H1 (cell line): ENCODE measurements at regions not wholly inside any gene's neighbourhood (a gene's known extent, or its start where the extent isn't known, plus 50 kb on each side); places are given as distances from the start of the nearest gene placed in this dataset.

ENCODE experiments used
- CTCF ChIA-PET: fragments of 300-600 bp; sonication (Branson Sonifier 250); formaldehyde crosslinking; loops from one replicate; lab custom pipeline; 2021; ENCODE audit not compliant: partially characterized antibody; lab: Charles Lee
- POLR2A ChIA-PET: fragments of 300-600 bp; sonication (Branson Sonifier 250); formaldehyde crosslinking; loops from one replicate; lab custom pipeline; 2021; ENCODE audit warnings: inconsistent platforms; ENCODE audit not compliant: partially characterized antibody; lab: Charles Lee
- DNase-seq, 2 experiments: peaks; one replicate each; pipeline versions ENCODE4 v3.0.0 to v3.0.0-alpha.2; 2010 to 2022; ENCODE audit warnings: low spot score in 2 of 2, low read depth in 1 of 2, mixed read lengths in 1 of 2
- FAIRE-seq: peaks from 2 replicates; lab custom pipeline; 2011; peaks lifted over from hg19 to GRCh38; lab: Jason Lieb, UNC
- H2AFZ ChIP-seq: 2 replicates; pipeline ENCODE4 v1.8.1; 2012; ENCODE audit warnings: low read length, inconsistent platforms
- H2AK5ac ChIP-seq: 2 replicates; pipeline ENCODE4 v1.6.1; 2013; ENCODE audit warnings: low read depth, low read length
- H2BK120ac ChIP-seq: replicated peaks from 2 replicates; pipeline ENCODE3; 2013; ENCODE audit warnings: low read depth, low read length, inconsistent platforms
- H2BK12ac ChIP-seq: 2 replicates; pipeline ENCODE4 v1.6.1; 2013; ENCODE audit warnings: low read depth, low read length
- H2BK15ac ChIP-seq: 2 replicates; pipeline ENCODE4 v1.6.1; 2013; ENCODE audit warnings: low read length
- H2BK20ac ChIP-seq: 2 replicates; pipeline ENCODE4 v1.6.1; 2013; ENCODE audit warnings: low read length
- H2BK5ac ChIP-seq: 2 replicates; pipeline ENCODE4 v1.6.1; 2013; ENCODE audit warnings: low read depth, low read length
- H3K14ac ChIP-seq: 2 replicates; pipeline ENCODE4 v1.6.1; 2013; ENCODE audit warnings: inconsistent platforms; ENCODE audit not compliant: insufficient read length
- H3K18ac ChIP-seq: 2 replicates; pipeline ENCODE4 v1.6.1; 2013; ENCODE audit warnings: low read length; ENCODE audit errors: extremely low read depth
- H3K23ac ChIP-seq: 2 replicates; pipeline ENCODE4 v1.6.1; 2013; ENCODE audit warnings: inconsistent platforms; ENCODE audit not compliant: insufficient read length
- H3K23me2 ChIP-seq: 2 replicates; pipeline ENCODE4 v1.6.1; 2013; ENCODE audit warnings: low read depth, low read length
- H3K27ac ChIP-seq: 2 replicates; pipeline ENCODE4 v1.6.1; 2011; ENCODE audit warnings: low read depth, low read length, inconsistent platforms
- H3K27me3 ChIP-seq, 4 experiments: replicated peaks in 1 of 4; 1 replicate in 1 of 4; 2 replicates in 3 of 4; pipeline versions ENCODE4 v1.6.1 to v1.8.1; 2011 to 2013; ENCODE audit warnings: low read length in 3 of 4, mild to moderate bottlenecking in 3 of 4, inconsistent platforms in 2 of 4, mixed read lengths in 2 of 4, moderate library complexity in 1 of 4; ENCODE audit not compliant: control insufficient read depth in 3 of 4, insufficient read depth in 3 of 4; ENCODE audit errors: extremely low read depth in 1 of 4
- H3K36me3 ChIP-seq, 4 experiments: 2 replicates each; pipeline versions ENCODE4 v1.6.1 to v1.8.1; 2011 to 2013; ENCODE audit warnings: mild to moderate bottlenecking in 4 of 4, low read length in 3 of 4, moderate library complexity in 2 of 4, control low read depth in 1 of 4, inconsistent platforms in 1 of 4; ENCODE audit not compliant: insufficient read depth in 4 of 4, control insufficient read depth in 2 of 4
- H3K4ac ChIP-seq: replicated peaks from 2 replicates; pipeline ENCODE3; 2013; ENCODE audit warnings: low read length, low read depth, mixed read lengths, inconsistent platforms; ENCODE audit not compliant: insufficient read length
- H3K4me1 ChIP-seq, 4 experiments: replicated peaks in 1 of 4; 1 replicate in 1 of 4; 2 replicates in 3 of 4; pipeline versions ENCODE4 v1.6.1 to v1.8.1; 2011 to 2013; ENCODE audit warnings: low read length in 3 of 4, inconsistent platforms in 2 of 4, mixed read lengths in 1 of 4; ENCODE audit not compliant: insufficient read depth in 4 of 4, control insufficient read depth in 3 of 4
- H3K4me2 ChIP-seq, 2 experiments: 2 replicates each; pipeline versions ENCODE4 v1.6.1 to v1.8.1; 2011 to 2013; ENCODE audit warnings: low read depth in 2 of 2, low read length in 2 of 2, control low read depth in 1 of 2, inconsistent platforms in 1 of 2, mild to moderate bottlenecking in 1 of 2; ENCODE audit not compliant: insufficient read depth in 1 of 2
- H3K4me3 ChIP-seq, 4 experiments: fragments of 200-600, 300-600 bp in 1 of 4; sonication (generic), shearing (Covaris generic), sonication (Bioruptor Twin) in 1 of 4; 2 replicates each; pipeline versions ENCODE4 v1.5.1 to v1.8.1; 2011 to 2016; ENCODE audit warnings: low read length in 4 of 4, low read depth in 3 of 4, control low read depth in 2 of 4, inconsistent platforms in 2 of 4, mild to moderate bottlenecking in 2 of 4, mixed read lengths in 1 of 4, moderate library complexity in 1 of 4; ENCODE audit not compliant: insufficient read depth in 2 of 4; ENCODE audit errors: extremely low read depth in 1 of 4
- H3K56ac ChIP-seq: replicated peaks from 2 replicates; pipeline ENCODE3; 2013; ENCODE audit warnings: low read depth, mild to moderate bottlenecking, mixed read lengths, low read length, inconsistent platforms; ENCODE audit not compliant: insufficient read length
- H3K79me1 ChIP-seq: 2 replicates; pipeline ENCODE4 v1.6.1; 2013; ENCODE audit warnings: low read depth, low read length, control low read depth
- H3K79me2 ChIP-seq, 2 experiments: 2 replicates each; pipeline versions ENCODE4 v1.6.1 to v1.8.1; 2012 to 2013; ENCODE audit warnings: low read length in 2 of 2, mild to moderate bottlenecking in 2 of 2, inconsistent platforms in 1 of 2; ENCODE audit not compliant: insufficient read depth in 2 of 2, control insufficient read depth in 1 of 2
- H3K9ac ChIP-seq, 4 experiments: replicated peaks in 1 of 4; 1 replicate in 1 of 4; 2 replicates in 3 of 4; pipeline versions ENCODE4 v1.6.1 to v1.8.1; 2011 to 2013; ENCODE audit warnings: low read depth in 3 of 4, low read length in 3 of 4, control low read depth in 2 of 4, mild to moderate bottlenecking in 2 of 4, moderate library complexity in 2 of 4, inconsistent platforms in 1 of 4; ENCODE audit errors: extremely low read depth in 1 of 4
- H3K9me3 ChIP-seq, 2 experiments: 2 replicates each; pipeline versions ENCODE4 v1.6.1 to v1.8.1; 2012 to 2013; ENCODE audit warnings: mild to moderate bottlenecking in 2 of 2, moderate library complexity in 2 of 2, control low read depth in 1 of 2, inconsistent platforms in 1 of 2, low read depth in 1 of 2, low read length in 1 of 2, mixed read lengths in 1 of 2; ENCODE audit not compliant: insufficient read depth in 2 of 2
- H4K20me1 ChIP-seq, 2 experiments: replicated peaks in 1 of 2; 2 replicates each; pipeline versions ENCODE3 to v1.8.1; 2011 to 2013; ENCODE audit warnings: inconsistent platforms in 2 of 2, low read length in 2 of 2, mild to moderate bottlenecking in 1 of 2; ENCODE audit not compliant: insufficient read depth in 2 of 2, control insufficient read depth in 1 of 2
- H4K5ac ChIP-seq: 2 replicates; pipeline ENCODE4 v1.6.1; 2013; ENCODE audit warnings: low read length, low read depth, mixed read lengths, inconsistent platforms; ENCODE audit not compliant: insufficient read length
- H4K8ac ChIP-seq: 2 replicates; pipeline ENCODE4 v1.8.0; 2013; ENCODE audit warnings: mild to moderate bottlenecking, moderate library complexity, low read length, inconsistent platforms; ENCODE audit not compliant: insufficient read depth; ENCODE audit errors: extremely low read depth
- H4K91ac ChIP-seq: replicated peaks from 2 replicates; pipeline ENCODE3; 2013; ENCODE audit warnings: low read length, mixed read lengths, inconsistent platforms; ENCODE audit not compliant: insufficient read length
- NRF1 ChIP-seq: IDR thresholded peaks from 2 replicates; pipeline ENCODE4 v1.6.1; 2011; ENCODE audit warnings: mild to moderate bottlenecking, low read depth, low read length, improper control_type of control experiment
- RBBP5 ChIP-seq: IDR thresholded peaks from 2 replicates; pipeline ENCODE4 v1.7.1; 2012; ENCODE audit warnings: low read depth, mild to moderate bottlenecking, inconsistent platforms, low read length, moderate library complexity, borderline replicate concordance
- SIRT6 ChIP-seq: IDR thresholded peaks from one replicate; pipeline ENCODE4 v1.7.1; 2012; ENCODE audit warnings: low read length, inconsistent platforms
- WGBS, 2 experiments: shearing (Covaris generic) in 1 of 2; methylation state at CpG; one replicate each; pipeline versions ENCODE4 v1.1.6 to v1.1.7; 2013 to 2015; ENCODE audit warnings: low lambda C conversion rate in 2 of 2, mixed read lengths in 2 of 2, inconsistent platforms in 1 of 2, low coverage in 1 of 2, missing lambda C conversion rate in 1 of 2; ENCODE audit not compliant: insufficient replicate concordance in 2 of 2, insufficient coverage in 1 of 2, insufficient read length in 1 of 2; ENCODE audit errors: extremely low coverage in 1 of 2, missing lambda C conversion rate in 1 of 2; 5-methylcytosine and 5-hydroxymethylcytosine counted together
- TF ChIP-seq, protein P1 (sequence below): IDR thresholded peaks from 2 replicates; pipeline ENCODE4 v1.6.1; 2011; ENCODE audit warnings: low read depth, mild to moderate bottlenecking, low read length; ENCODE audit not compliant: insufficient read depth

DNA sequence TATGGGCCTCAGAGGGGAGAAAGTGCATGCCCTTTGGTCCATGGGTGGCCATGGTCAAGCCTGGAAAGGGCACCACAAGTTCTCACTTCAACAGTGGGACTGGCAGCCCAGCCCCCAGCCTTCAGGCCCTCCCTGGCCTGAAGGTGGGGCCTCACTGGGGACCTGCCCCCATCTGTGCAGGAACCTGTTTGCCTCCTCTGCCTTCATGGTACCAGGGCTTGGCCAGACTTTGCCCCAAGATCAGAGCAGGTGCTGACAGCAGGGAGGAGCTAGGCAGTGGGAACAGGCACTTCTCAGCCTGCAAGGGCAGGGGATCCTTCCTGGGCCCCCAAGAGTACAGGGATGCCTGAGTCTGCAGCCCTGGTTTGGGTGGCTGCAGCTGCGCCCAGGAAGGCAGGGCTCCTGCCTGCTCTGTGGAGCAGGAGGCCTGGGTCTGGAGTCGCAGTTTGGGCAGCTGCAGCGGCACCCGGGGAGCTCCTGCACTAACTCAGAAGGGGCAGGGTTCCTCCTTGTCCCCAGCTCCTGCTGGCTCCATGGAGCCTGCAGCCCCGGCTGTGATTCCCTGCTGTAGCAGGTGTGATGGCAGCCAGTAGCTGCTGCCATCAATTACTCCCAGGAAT lies 460.1 kb upstream of the NCAM2 start:
- no peak overlapping the region for H3K4me2 ChIP-seq
- H4K8ac ChIP-seq, result no peak overlapping the region
- no peak overlapping the region for H3K9ac ChIP-seq
- no peak overlapping the region for H2AK5ac ChIP-seq
- H4K5ac ChIP-seq, result no peak overlapping the region
- H3K56ac ChIP-seq, result no peak overlapping the region
- H3K36me3 ChIP-seq, result no peaks in the 10 kb centered on the region
- H2AFZ ChIP-seq, result no peak overlapping the region
- H3K79me1 ChIP-seq, result no peaks in the 10 kb centered on the region
- CTCF ChIA-PET, result interaction anchor here (1.0 to 1.3 kb wide), 2 partner anchors 10 to 499 kb away, joined by 3 read pairs; no protein-coding TSS in a partner anchor
- TF ChIP-seq SIRT6 (no peak), RBBP5 (no peak), NRF1 (no peak)
- TF ChIP-seq, protein P1, sequence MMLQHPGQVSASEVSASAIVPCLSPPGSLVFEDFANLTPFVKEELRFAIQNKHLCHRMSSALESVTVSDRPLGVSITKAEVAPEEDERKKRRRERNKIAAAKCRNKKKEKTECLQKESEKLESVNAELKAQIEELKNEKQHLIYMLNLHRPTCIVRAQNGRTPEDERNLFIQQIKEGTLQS, result no peak
- TF ChIP-seq, all 59 proteins: peak for 0
- Histone ChIP-seq H2BK15ac (no peak overlapping the region), H3K23ac (no peak overlapping the region), H4K20me1 (no peaks in the 10 kb centered on the region), H2BK12ac (no peak overlapping the region), H3K4ac (no peak overlapping the region), H3K14ac (no peak overlapping the region), H2BK5ac (no peak overlapping the region), H3K4me3 (no peak overlapping the region), H3K27me3 (no peaks in the 10 kb centered on the region), H3K27ac (no peak overlapping the region), H4K91ac (no peak overlapping the region), H3K4me1 (no peaks in the 10 kb centered on the region), H3K18ac (no peak overlapping the region), H3K79me2 (no peaks in the 10 kb centered on the region), H3K23me2 (no peaks in the 10 kb centered on the region), H2BK120ac (no peak overlapping the region), H3K9me3 (peaks cover 0 to 3% of the 10 kb centered on the region in 2 experiments; a peak in 1 of 4 replicates), H2BK20ac (no peak overlapping the region)
- DNase-seq, result no peak
- no peak for FAIRE-seq
- WGBS, 2 experiments, result 100% methylated on average over 5 of the region's 5 CpGs; no CpG with 5 or more reads in 1 of the 2 experiments
- POLR2A ChIA-PET, result no interaction called here
